ENCODE measurements at regions not wholly inside any gene's neighbourhood (a gene's known extent, or its start where the extent isn't known, plus 50 kb on each side); places are given as distances from the start of the nearest gene placed in this dataset.
"Not testable (repeated sequence)": the region's sequence is repeated elsewhere in the genome, so short reads cannot be mapped to it uniquely, and the experiment has no call there.

DNA sequence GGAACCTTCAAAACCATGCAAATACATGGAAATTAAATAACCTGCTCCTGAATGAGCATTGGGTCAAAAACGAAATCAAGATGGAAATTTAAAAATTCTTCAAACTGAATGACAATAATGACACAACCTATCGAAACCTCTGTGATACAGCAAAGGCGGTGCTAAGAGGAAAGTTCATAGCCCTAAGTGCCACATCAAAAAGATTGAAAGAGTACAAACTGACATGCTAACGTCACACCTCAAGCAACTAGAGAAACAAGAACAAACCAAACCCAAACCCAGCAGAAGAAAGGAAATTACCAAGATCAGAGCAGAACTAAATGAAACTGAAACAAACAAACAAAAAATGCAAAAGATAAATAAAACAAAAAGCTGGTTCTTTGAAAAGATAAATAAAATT lies 283.5 kb downstream of the SOX4 start:
- H3K4me3 ChIP-seq (ENCODE audit: low read depth in 1 of 2, low read length in 2 of 2); H3K4me1 ChIP-seq (ENCODE audit: control insufficient read depth in 1 of 2, insufficient read depth in 2 of 2, low read length in 2 of 2); H3K27me3 ChIP-seq (ENCODE audit: low read depth, low read length); H3K36me3 ChIP-seq (ENCODE audit: control insufficient read depth in 1 of 2, insufficient read depth in 2 of 2, low read length in 2 of 2); H3K27ac ChIP-seq (ENCODE audit: low read length); H3K9me3 ChIP-seq (ENCODE audit: control insufficient read depth in 1 of 2, low read length in 2 of 2): not testable (repeated sequence)

GRCh38 chr6:21880249-21880648 lies 286.7 kb downstream of the SOX4 start:
- not testable (repeated sequence) for H3K36me3 ChIP-seq (ENCODE audit: control insufficient read depth in 1 of 2, insufficient read depth in 2 of 2, low read length in 2 of 2); H3K27ac ChIP-seq (ENCODE audit: low read length); H3K9me3 ChIP-seq (ENCODE audit: control insufficient read depth in 1 of 2, low read length in 2 of 2); H3K4me1 ChIP-seq (ENCODE audit: control insufficient read depth in 1 of 2, insufficient read depth in 2 of 2, low read length in 2 of 2); H3K27me3 ChIP-seq (ENCODE audit: low read depth, low read length); H3K4me3 ChIP-seq (ENCODE audit: low read depth in 1 of 2, low read length in 2 of 2)

GRCh38 chr6:21881969-21882465 lies 288.5 kb downstream of the SOX4 start:
- Histone ChIP-seq H3K27me3 (ENCODE audit: low read depth, low read length) (no peaks in the 10 kb centered on the region), H3K36me3 (ENCODE audit: control insufficient read depth in 1 of 2, insufficient read depth in 2 of 2, low read length in 2 of 2) (no peaks in the 10 kb centered on the region), H3K9me3 (ENCODE audit: control insufficient read depth in 1 of 2, low read length in 2 of 2) (no peaks in the 10 kb centered on the region), H3K27ac (ENCODE audit: low read length) (no peak overlapping the region), H3K4me3 (ENCODE audit: low read depth in 1 of 2, low read length in 2 of 2) (no peak overlapping the region), H3K4me1 (ENCODE audit: control insufficient read depth in 1 of 2, insufficient read depth in 2 of 2, low read length in 2 of 2) (peaks cover 0 to 10% of the 10 kb centered on the region in 2 donors)

DNA sequence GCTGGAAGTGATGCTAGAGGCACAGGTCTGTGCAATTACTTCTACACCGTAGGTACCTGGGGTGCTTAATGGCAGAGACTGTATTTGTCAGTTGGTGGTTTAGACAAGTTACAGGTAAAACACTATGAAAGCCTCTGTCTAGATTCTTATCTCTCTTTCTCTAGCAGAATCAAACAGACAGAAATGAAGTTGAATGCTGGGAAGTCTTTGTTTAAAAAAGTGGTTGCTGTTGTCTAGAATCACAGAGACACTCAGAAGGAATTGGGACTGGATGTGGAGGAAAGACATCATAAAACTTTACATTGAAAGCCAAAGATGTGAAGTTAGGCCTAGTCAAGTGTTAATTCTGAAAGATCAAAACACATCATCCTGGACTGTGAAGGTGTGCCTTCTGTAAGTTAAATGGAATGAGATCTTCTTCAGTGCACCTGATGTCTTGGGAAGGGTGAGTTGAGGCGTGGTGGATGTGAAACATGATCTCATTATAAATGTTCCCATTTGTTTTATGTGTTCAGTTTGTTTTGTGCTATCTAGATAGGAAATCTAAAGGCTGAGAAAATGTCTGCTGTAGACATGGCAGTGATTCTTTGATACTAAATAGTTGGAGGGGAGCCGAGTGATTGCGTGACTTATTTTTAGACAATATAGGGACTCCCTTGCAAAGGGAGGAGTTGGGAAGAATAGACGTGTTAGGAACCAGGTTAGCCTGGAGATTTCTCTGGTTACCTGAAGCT lies 290.2 kb downstream of the SOX4 start:
- H3K27ac ChIP-seq (ENCODE audit: low read length) = no peak overlapping the region

GRCh38 chr6:21885111-21885510 lies 291.6 kb downstream of the SOX4 start:
- Histone ChIP-seq H3K27me3 (ENCODE audit: low read depth, low read length) (no peaks in the 10 kb centered on the region), H3K9me3 (ENCODE audit: control insufficient read depth in 1 of 2, low read length in 2 of 2) (no peaks in the 10 kb centered on the region), H3K36me3 (ENCODE audit: control insufficient read depth in 1 of 2, insufficient read depth in 2 of 2, low read length in 2 of 2) (no peaks in the 10 kb centered on the region), H3K4me3 (ENCODE audit: low read depth in 1 of 2, low read length in 2 of 2) (no peak overlapping the region), H3K27ac (ENCODE audit: low read length) (no peak overlapping the region), H3K4me1 (ENCODE audit: control insufficient read depth in 1 of 2, insufficient read depth in 2 of 2, low read length in 2 of 2) (peaks cover 5 to 20% of the 10 kb centered on the region in 2 donors)

More for the DNA sequence above, 290.2 kb downstream of the SOX4 start:
- Histone ChIP-seq H3K36me3 (ENCODE audit: control insufficient read depth in 1 of 2, insufficient read depth in 2 of 2, low read length in 2 of 2) (no peaks in the 10 kb centered on the region), H3K4me1 (ENCODE audit: control insufficient read depth in 1 of 2, insufficient read depth in 2 of 2, low read length in 2 of 2) (peaks cover 5 to 20% of the 10 kb centered on the region in 2 donors), H3K4me3 (ENCODE audit: low read depth in 1 of 2, low read length in 2 of 2) (no peak overlapping the region), H3K9me3 (ENCODE audit: control insufficient read depth in 1 of 2, low read length in 2 of 2) (no peaks in the 10 kb centered on the region), H3K27me3 (ENCODE audit: low read depth, low read length) (no peaks in the 10 kb centered on the region)

DNA sequence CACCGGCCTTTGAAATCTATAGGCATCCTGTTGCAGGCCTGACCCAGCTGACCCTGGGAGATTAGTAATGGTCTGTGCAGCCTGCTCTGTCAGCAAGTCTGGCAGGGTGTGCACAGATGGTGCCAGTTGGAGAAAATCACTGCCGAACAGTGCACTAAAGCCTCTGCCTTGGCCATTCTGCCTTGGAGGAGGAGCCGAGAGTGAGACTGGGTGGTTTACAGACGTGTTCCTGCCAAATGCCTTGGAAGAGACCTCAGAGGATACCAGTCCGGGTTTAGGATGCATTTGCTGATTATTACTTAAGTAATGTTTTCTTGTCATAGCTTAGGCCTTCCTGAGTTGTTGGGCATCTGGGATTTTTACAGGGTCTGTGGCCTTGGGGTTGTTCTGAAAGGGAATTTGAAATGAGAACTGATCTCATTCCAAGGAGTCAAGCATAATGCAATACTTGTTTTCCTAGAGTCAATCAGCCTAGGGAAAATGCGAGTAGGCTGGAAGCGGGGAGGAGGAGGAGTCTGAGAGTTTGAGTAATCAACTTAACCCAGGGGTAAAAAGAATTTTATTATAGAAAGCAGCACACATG lies 292.1 kb downstream of the SOX4 start:
- peak overlapping the region; percentile 37 for H3K27ac ChIP-seq (ENCODE audit: low read length)
- H3K9me3 ChIP-seq (ENCODE audit: control insufficient read depth in 1 of 2, low read length in 2 of 2) = no peaks in the 10 kb centered on the region
- H3K36me3 ChIP-seq (ENCODE audit: control insufficient read depth in 1 of 2, insufficient read depth in 2 of 2, low read length in 2 of 2) = no peaks in the 10 kb centered on the region
- peaks cover 5 to 20% of the 10 kb centered on the region in 2 donors for H3K4me1 ChIP-seq (ENCODE audit: control insufficient read depth in 1 of 2, insufficient read depth in 2 of 2, low read length in 2 of 2)
- no peaks in the 10 kb centered on the region for H3K27me3 ChIP-seq (ENCODE audit: low read depth, low read length)
- no peak overlapping the region for H3K4me3 ChIP-seq (ENCODE audit: low read depth in 1 of 2, low read length in 2 of 2)

- peak overlapping the region; percentile 37 for H3K27ac ChIP-seq (ENCODE audit: low read length)
- no peaks in the 10 kb centered on the region for H3K27me3 ChIP-seq (ENCODE audit: low read depth, low read length)
- no peak overlapping the region for H3K4me3 ChIP-seq (ENCODE audit: low read depth in 1 of 2, low read length in 2 of 2)
- no peaks in the 10 kb centered on the region for H3K9me3 ChIP-seq (ENCODE audit: control insufficient read depth in 1 of 2, low read length in 2 of 2)
- no peaks in the 10 kb centered on the region for H3K36me3 ChIP-seq (ENCODE audit: control insufficient read depth in 1 of 2, insufficient read depth in 2 of 2, low read length in 2 of 2)
- H3K4me1 ChIP-seq (ENCODE audit: control insufficient read depth in 1 of 2, insufficient read depth in 2 of 2, low read length in 2 of 2) = peaks cover 5 to 20% of the 10 kb centered on the region in 2 donors
Measured at GRCh38 chr6:21886542-21887151, 293.1 kb downstream of the SOX4 start.

- H3K27me3 ChIP-seq (ENCODE audit: low read depth, low read length) = no peaks in the 10 kb centered on the region
- no peak overlapping the region for H3K4me3 ChIP-seq (ENCODE audit: low read depth in 1 of 2, low read length in 2 of 2)
- H3K36me3 ChIP-seq (ENCODE audit: control insufficient read depth in 1 of 2, insufficient read depth in 2 of 2, low read length in 2 of 2) = no peaks in the 10 kb centered on the region
- no peak overlapping the region for H3K27ac ChIP-seq (ENCODE audit: low read length)
- peaks cover 5 to 20% of the 10 kb centered on the region in 2 donors for H3K4me1 ChIP-seq (ENCODE audit: control insufficient read depth in 1 of 2, insufficient read depth in 2 of 2, low read length in 2 of 2)
- H3K9me3 ChIP-seq (ENCODE audit: control insufficient read depth in 1 of 2, low read length in 2 of 2) = no peaks in the 10 kb centered on the region
Measured at GRCh38 chr6:21887231-21888185, 294.0 kb downstream of the SOX4 start.

GRCh38 chr6:21891080-21891479 lies 297.5 kb downstream of the SOX4 start:
- no peaks in the 10 kb centered on the region for H3K36me3 ChIP-seq (ENCODE audit: control insufficient read depth in 1 of 2, insufficient read depth in 2 of 2, low read length in 2 of 2)
- no peak overlapping the region for H3K4me3 ChIP-seq (ENCODE audit: low read depth in 1 of 2, low read length in 2 of 2)
- no peak overlapping the region for H3K27ac ChIP-seq (ENCODE audit: low read length)
- no peaks in the 10 kb centered on the region for H3K27me3 ChIP-seq (ENCODE audit: low read depth, low read length)
- peaks cover 5 to 16% of the 10 kb centered on the region in 2 donors for H3K4me1 ChIP-seq (ENCODE audit: control insufficient read depth in 1 of 2, insufficient read depth in 2 of 2, low read length in 2 of 2)
- H3K9me3 ChIP-seq (ENCODE audit: control insufficient read depth in 1 of 2, low read length in 2 of 2) = no peaks in the 10 kb centered on the region

GRCh38 chr6:21893793-21894192 lies 300.2 kb downstream of the SOX4 start:
- no peaks in the 10 kb centered on the region for H3K27me3 ChIP-seq (ENCODE audit: low read depth, low read length)
- H3K36me3 ChIP-seq (ENCODE audit: control insufficient read depth in 1 of 2, insufficient read depth in 2 of 2, low read length in 2 of 2) = no peaks in the 10 kb centered on the region
- no peaks in the 10 kb centered on the region for H3K9me3 ChIP-seq (ENCODE audit: control insufficient read depth in 1 of 2, low read length in 2 of 2)
- H3K4me3 ChIP-seq (ENCODE audit: low read depth in 1 of 2, low read length in 2 of 2) = no peak overlapping the region
- H3K4me1 ChIP-seq (ENCODE audit: control insufficient read depth in 1 of 2, insufficient read depth in 2 of 2, low read length in 2 of 2) = no peaks in the 10 kb centered on the region
- H3K27ac ChIP-seq (ENCODE audit: low read length) = no peak overlapping the region

GRCh38 chr6:21895555-21895954 lies 302.0 kb downstream of the SOX4 start:
- H3K9me3 ChIP-seq (ENCODE audit: control insufficient read depth in 1 of 2, low read length in 2 of 2) = no peaks in the 10 kb centered on the region

More at GRCh38 chr6:21895555-21895954, 302.0 kb downstream of the SOX4 start:
- H3K27ac ChIP-seq (ENCODE audit: low read length) = no peak overlapping the region
- H3K4me1 ChIP-seq (ENCODE audit: control insufficient read depth in 1 of 2, insufficient read depth in 2 of 2, low read length in 2 of 2) = no peaks in the 10 kb centered on the region
- H3K4me3 ChIP-seq (ENCODE audit: low read depth in 1 of 2, low read length in 2 of 2) = no peak overlapping the region
- H3K27me3 ChIP-seq (ENCODE audit: low read depth, low read length) = no peaks in the 10 kb centered on the region
- no peaks in the 10 kb centered on the region for H3K36me3 ChIP-seq (ENCODE audit: control insufficient read depth in 1 of 2, insufficient read depth in 2 of 2, low read length in 2 of 2)
